ENCODE measurements at regions not wholly inside any gene's neighbourhood (a gene's known extent, or its start where the extent isn't known, plus 50 kb on each side); places are given as distances from the start of the nearest gene placed in this dataset.
"Not testable (repeated sequence)": the region's sequence is repeated elsewhere in the genome, so short reads cannot be mapped to it uniquely, and the experiment has no call there.

DNA sequence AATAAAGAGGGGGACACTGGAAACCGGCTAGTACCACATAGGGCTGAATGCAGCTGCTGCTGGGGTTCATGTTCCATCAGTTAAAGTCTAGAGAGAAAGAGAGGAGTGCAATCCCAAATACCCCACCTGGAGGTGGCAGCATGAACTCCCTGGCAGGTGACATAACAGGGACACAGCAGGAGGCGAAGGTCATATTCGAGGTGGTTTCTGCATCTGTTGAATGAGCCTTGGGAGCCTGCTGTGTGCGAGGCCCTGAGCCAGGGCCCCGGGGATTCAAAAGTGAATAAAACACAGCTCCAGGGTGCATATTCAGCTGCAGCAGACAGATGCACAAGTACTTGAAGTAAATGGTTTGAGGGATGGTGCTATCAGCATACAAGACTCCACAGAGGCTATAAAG lies 456.8 kb downstream of the SETD4 start:
- no peak for DNase-seq (ENCODE audit: low read depth)

DNA sequence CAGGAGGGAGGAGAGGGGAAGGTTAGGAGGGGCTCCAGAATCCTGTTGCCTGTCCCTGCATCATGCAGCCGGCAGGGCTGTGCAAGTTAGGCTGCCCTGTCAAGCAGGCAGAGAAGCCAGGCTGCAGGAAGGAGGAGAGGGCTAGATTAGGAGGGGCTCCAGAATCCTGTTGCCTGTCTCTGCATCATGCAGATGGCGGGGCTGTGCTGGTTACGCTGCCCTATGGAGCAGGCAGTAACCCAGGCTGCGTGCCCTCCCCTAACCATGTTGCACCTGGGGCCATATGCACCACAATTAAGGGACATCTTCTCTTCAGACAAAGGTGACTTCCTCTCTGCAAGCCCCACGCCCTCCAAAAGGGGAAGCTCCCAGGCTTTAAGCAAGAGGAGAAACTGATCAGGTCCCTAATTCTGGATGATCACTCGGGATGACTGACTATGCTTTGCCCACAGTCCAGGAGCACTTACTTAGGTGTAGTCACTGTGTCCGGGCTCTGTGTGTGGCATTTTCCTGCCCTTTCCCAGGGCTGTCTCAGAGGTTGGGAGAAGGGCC lies 457.4 kb downstream of the SETD4 start:
- no peak for DNase-seq (ENCODE audit: low read depth)

GRCh38 chr21:35601211-35601610 lies 459.1 kb downstream of the SETD4 start:
- DNase-seq (ENCODE audit: low read depth), result no peak

DNA sequence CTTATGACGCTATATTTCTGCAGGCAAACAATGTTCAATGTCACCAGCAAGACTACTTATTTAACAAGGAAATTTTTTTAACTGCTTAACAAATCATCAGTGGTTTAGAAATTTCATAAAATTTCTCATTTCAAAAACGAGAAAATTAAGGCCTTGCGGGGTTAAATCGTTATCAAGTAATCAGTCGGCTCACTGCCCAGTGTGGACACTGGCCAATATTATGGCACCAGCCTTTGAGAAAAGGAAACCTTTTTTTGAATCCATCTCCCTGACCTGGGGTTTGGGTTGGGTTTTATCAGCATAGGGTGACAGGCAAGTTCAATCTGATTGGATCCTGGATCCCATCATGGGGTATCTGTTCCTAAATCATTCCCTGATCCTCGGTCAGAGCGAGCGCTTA lies 461.2 kb downstream of the SETD4 start:
- no peak for DNase-seq (ENCODE audit: low read depth)

GRCh38 chr21:35597750-35598339 lies 462.5 kb downstream of the SETD4 start:
- DNase-seq (ENCODE audit: low read depth), result no peak

DNA sequence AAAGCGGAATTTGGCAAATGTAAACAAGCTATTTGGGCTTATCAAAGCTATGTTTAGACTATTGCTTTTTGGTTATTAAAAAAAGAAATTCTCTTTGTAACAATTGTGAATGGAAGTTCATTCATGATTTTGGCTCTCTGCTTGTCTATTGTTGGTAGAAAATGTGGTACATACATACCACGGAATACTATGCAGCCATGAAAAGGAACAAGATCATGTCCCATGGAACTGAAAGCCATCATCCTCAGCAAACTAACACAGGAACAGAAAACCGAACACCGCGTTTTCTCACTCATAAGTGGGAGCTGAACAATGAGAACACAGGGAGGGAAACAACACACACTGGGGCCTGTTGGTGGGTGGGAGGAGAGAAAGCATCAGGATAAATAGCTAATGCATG lies 465.4 kb downstream of the SETD4 start:
- no peak for DNase-seq (ENCODE audit: low read depth)

DNA sequence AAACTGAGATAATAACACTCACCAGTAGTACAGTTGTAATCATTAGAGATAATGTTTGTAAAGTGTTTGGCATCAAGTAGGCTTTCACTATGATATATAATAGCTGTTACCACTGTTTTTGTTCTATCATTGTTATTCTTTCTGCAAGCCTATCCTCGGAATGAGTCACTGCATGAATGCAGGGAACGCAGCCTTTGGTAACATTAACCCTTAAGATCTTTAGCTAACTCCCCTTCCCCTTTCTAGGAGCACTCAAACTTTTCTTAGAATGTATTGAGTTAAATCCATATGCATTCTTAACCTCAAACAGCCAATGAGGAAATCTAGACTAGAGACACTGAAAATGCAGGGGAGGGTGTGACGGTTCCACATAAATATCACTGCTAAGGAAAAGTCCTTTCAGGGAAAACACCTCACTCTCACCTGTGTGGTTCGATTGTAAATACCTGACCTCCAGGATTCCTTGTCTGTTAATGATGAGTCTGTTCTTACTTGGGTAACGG lies 467.3 kb downstream of the SETD4 start:
- DNase-seq (ENCODE audit: low read depth), result peak; percentile 45

GRCh38 chr21:35590284-35590683 lies 470.0 kb downstream of the SETD4 start:
- DNase-seq (ENCODE audit: low read depth), result not testable (repeated sequence)

DNA sequence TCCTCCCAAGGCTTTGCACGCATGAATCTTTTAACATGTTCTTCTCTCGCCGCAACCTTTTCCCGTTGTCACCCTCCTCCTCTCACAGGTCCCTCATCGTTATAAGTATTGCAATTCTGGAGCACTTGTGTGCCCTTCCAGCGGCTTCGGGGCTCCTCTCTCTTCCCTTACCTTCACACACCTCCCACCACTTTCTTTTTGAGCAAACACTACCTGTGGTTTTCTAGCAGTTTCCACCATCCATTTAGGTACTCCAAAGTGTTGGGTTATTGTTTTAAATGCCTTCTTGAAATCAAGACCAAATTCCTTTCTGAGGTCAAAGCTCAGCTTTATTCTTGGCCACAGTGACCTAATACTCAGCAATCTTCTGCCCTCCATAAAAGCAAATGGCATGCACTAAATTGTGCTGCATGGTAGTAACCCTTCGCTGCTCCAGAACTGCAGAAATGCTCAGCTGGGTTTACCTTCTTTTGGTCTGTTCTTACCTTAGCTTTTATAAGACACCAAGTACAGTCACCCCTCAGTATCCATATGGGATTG lies 472.4 kb downstream of the SETD4 start:
- no peak for DNase-seq (ENCODE audit: low read depth)

- no peak for DNase-seq (ENCODE audit: low read depth)
These were observed 474.0 kb downstream of the SETD4 start for GRCh38 chr21:35586305-35586704.

DNA sequence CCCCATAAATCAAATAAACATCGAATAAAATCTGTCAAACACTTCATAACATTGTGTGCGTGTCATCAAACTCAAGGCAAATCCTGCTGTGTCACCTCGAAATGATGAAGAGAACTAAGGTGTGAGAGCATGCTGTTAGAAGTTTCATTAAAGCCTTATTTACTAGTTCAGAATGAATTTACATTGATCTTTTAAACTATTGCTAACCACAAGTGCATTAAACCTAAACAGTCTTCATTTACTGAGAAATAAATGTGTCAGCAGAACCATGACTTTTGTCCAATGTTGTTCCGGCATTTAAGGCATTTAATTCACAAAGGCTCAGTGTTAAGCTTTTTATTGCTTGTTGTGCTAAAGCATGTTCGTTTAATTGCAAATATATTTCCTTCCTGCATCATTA lies 474.4 kb downstream of the SETD4 start:
- DNase-seq (ENCODE audit: low read depth), result no peak

DNA sequence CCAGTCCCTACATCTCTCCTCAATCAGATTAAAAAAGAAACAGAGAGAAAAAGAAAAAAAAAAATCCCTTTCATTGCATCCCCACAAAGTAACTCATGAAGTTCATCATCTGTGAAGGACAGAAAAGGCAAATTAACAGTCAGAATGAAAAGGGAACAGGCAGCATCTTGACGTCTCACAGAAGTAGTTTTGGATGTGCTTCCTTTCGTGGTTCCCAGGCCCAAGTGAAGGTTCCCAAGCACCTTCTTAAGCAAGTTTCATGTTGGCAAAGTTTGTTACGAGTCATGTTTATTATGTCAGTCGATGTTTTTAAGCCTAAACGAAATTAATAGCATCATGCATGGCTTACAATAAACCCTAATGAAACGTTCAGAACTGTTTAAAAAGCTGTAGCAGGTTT lies 475.2 kb downstream of the SETD4 start:
- DNase-seq (ENCODE audit: low read depth), result no peak

DNA sequence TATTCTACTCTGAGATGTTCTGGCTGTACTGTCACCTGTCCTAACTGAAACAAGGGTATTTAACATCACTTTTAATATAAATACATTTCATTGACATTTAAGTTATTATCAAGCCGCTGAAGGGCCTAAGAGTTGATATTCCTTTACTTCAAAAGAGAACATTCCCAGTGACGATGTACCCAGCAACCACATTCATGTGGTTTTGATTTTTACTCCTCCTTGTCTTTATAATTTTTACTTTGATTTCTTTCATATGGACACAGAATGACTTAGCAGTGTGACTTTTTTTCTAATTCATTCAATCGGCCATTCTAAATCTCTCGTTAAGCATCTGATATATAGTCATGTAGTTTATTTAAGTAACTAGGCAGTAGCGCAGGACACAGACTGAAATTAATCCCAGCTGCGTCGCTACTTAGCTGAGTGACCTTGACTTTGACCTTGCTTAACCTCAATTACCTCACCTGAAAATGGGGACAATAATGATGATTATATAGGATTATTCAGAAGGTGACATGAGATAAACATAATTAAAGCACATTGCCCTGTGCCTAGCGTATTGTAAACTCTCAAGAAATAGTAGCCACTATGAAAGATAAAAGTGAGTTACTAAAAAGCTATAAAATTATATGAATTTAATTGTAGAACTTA lies 476.6 kb downstream of the SETD4 start:
- DNase-seq (ENCODE audit: low read depth), result no peak

GRCh38 chr21:35582731-35583130 lies 477.6 kb downstream of the SETD4 start:
- DNase-seq (ENCODE audit: low read depth), result no peak

DNA sequence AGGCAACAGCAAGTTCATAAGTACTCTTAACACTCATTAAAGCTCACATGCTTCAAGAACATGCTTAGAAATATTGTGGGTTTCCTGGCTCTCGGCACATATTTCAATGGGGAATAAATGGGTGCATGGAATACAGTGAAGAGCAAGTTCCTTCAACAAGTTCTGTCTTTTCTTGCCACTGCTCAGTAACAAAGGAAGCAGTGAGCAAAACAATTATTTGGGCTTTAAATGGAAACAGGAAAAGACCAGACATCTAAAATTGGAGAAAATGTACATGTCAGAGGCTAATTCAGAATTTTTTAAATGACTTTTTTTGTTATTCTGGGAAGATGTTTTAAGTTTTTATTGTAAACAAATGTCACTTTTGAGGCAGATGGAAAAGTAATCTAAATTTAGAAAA lies 478.7 kb downstream of the SETD4 start:
- no peak for DNase-seq (ENCODE audit: low read depth)

DNA sequence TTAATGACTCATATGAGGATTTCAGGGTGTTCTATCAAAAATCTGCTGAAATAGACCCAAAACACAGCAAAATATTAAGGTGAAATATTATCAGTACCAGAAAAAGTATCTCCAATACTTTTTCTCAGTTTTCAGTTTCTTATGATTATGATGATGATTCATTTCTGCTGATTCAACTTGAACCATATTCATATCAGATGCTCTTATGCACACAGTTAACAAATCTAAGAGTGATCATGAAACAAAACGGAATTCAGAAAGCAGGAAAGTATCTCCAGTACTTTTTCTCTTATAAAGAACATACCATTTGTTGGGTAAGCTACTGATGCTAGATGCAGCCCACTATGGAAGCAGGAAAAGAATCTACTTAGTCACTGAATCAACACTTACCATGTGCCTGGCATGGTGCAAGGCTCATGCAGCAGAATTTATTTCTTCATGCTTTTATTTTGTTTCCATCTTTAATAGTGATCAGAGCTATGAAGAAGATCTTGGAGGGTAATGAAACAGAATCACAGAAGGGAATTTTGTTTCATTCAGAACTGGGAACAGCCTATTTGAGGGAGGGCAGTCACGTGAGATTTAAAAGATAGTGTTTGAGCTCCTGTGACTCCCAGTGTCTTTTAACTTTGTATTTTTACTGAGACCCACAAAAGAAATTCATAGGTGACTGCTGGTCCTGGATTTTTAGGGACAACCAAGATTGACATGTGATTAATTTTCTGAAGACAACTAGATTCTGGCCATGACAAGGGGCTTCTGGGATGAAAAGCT lies 480.6 kb downstream of the SETD4 start:
- DNase-seq (ENCODE audit: low read depth), result no peak

DNA sequence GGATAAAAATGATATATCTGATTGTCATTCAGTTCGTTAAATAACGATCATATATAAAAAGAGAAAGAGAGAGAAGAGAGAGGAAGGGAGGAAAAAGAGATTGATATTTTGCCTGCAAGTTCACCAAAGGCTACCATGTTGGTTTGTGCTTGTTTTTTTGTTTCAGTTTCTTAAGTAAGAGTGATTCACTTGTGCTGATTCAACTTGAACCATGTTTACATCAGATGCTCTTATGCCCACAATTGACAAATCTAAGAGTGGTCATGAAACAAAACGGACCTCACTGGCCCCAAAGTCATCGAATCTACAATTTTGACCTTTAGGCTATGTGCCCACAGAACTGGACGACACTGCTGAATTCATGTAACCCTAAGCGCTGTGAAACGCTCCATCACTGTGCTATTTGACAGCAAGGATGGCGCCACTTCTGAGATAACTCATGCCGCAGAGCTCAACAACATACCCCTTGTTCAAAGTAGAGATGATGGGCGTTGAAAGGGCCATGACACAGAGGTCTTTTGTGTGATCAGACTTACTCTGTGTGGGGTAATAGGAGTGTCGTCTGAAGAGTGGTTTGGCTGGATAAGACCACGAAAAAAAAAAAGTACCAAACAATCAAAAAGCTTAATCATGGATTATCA lies 481.4 kb downstream of the SETD4 start:
- peak; percentile 62 for DNase-seq (ENCODE audit: low read depth)

DNA sequence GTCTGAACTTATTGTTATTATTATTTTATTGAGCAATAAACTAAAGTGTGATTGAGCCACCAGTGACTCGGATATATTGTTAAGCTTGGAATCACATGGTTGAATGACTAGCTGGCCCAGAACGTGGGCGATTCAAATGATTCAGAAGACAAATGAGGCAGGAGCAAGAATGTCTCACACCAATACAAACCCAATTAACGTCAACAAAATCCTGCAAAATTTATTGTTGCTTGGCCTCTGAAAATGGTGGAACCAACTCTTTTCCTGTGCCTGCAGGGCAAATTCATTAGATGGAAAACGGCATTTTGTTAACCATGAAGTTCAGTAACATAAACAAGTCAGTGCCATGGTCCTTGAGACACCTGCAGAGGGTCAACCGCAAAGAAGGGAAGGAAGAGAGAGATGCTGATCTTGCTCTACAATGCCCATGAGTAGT lies 482.0 kb downstream of the SETD4 start:
- DNase-seq (ENCODE audit: low read depth), result peak; percentile 95

GRCh38 chr21:35575280-35575915 lies 484.9 kb downstream of the SETD4 start:
- peak; percentile 40 for DNase-seq (ENCODE audit: low read depth)

GRCh38 chr21:35573472-35574374 lies 486.6 kb downstream of the SETD4 start:
- DNase-seq (ENCODE audit: low read depth), result no peak
